Urinary bladder (tissue), 3 donors: ENCODE measurements at regions not wholly inside any gene's neighbourhood (a gene's known extent, or its start where the extent isn't known, plus 50 kb on each side); places are given as distances from the start of the nearest gene placed in this dataset.
"Not testable (repeated sequence)": the region's sequence is repeated elsewhere in the genome, so short reads cannot be mapped to it uniquely, and the experiment has no call there.

ENCODE experiments used
- DNase-seq: peaks from one replicate; pipeline ENCODE4 v3.0.0-alpha.2; 2015; ENCODE audit errors: extremely low spot score
- H3K27ac ChIP-seq: one replicate; pipeline ENCODE4 v1.5.1; 2013; ENCODE audit warnings: low read depth, mild to moderate bottlenecking, moderate library complexity
- H3K36me3 ChIP-seq: one replicate; pipeline ENCODE4 v1.6.1; 2013; ENCODE audit warnings: mild to moderate bottlenecking, moderate library complexity; ENCODE audit not compliant: insufficient read depth
- H3K4me1 ChIP-seq: one replicate; pipeline ENCODE4 v1.6.1; 2013; ENCODE audit warnings: mild to moderate bottlenecking, moderate library complexity; ENCODE audit not compliant: insufficient read depth
- H3K4me3 ChIP-seq: one replicate; pipeline ENCODE4 v1.5.1; 2013; ENCODE audit warnings: low read depth, low read length
- WGBS: extraction: QIAGEN DNeasy Blood & Tissue Kit; methylation state at CpG from one replicate; pipeline ENCODE4 v1.1.7; 2013; 5-methylcytosine and 5-hydroxymethylcytosine counted together
- donor health status: healthy with polysubstance abuse.
- donor health status: healthy.

DNA sequence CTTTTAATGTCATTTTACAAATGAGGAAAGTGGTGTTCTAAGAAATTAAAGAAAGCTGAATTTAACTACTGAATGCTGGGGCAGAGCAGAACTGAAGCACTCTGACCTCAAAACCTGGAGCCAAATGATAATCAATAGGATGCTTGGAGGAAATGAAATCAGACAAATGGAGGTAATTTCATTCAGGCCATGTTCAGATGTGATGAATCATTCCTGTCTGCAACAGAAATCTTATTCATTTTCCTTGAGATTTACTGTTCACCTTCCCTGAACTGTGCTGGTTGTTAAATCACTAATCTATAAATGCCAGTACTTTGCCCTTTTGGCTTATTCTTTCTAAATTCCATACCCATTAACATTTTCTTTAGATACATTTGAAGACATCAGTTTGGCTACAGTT lies 85.6 kb upstream of the SNX7 start:
- no peak for DNase-seq
- no peak overlapping the region for H3K27ac ChIP-seq
- H3K36me3 ChIP-seq, result no peaks in the 10 kb centered on the region
- no peaks in the 10 kb centered on the region for H3K4me1 ChIP-seq
- H3K4me3 ChIP-seq, result no peak overlapping the region

DNA sequence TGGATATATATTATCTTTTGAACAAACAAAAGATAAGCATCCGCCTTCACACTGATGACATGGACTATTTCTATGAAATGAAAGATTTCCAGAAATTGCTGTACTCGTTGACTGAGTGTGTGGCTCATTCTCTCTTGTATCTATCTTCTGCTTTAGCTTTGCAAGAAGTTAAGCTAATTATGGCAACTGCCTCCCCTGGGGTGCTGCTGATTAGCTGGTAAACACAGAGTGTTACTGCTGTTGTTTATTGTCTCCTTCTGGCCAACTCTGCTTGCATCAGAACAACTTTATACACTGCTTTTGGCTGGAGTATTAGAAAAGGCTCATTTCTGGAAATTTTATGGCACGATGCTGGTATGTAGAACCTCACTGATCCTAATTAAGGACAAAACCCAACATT lies 95.6 kb upstream of the SNX7 start:
- 28% methylated on average over 3 of the region's 3 CpGs for WGBS
- DNase-seq, result no peak
- no peak overlapping the region for H3K27ac ChIP-seq

DNA sequence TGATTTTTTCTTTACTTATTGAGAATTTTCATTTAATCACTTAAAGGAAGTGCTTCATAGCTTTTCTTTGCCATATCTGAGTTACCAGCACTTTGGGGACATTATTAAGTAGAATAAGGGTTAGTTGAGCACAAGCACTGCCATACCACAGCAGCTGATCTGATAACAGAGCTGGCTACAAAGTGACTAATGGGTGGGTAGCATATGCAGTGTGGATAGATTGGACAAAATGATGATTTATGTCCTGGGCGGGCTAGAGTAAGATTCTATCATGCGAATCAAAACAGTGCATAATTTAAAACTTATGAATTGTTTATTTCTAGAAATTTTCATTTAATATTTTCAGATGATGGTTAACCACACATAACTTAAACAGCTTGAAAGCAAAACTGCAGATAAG lies 102.2 kb upstream of the SNX7 start:
- DNase-seq, result no peak
- H3K27ac ChIP-seq, result no peak overlapping the region
- H3K4me1 ChIP-seq, result no peaks in the 10 kb centered on the region
- WGBS, result 87% methylated on average over 2 of the region's 2 CpGs
- H3K36me3 ChIP-seq, result no peaks in the 10 kb centered on the region
- no peak overlapping the region for H3K4me3 ChIP-seq

More for the DNA sequence above, 95.6 kb upstream of the SNX7 start:
- Histone ChIP-seq H3K36me3 (no peaks in the 10 kb centered on the region), H3K4me1 (no peaks in the 10 kb centered on the region), H3K4me3 (no peak overlapping the region)

DNA sequence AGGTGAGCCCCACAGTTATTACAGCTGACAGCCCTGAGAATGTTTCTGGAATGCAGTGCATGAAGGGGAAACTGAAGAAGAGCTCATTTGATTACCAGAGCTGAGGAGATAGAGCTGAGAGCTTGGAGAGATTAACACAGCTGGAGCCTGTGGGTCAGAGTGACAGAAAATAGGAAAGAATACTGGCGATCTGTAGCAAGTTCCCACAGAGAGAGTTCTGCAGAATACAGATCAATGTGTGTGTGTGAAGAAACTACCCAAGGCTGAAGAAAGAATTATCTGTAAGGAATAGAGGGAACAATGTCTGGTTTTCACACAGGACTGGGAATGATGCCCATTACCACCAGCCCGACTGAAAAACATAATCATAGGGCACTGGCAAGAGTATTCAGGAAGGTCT lies 103.6 kb upstream of the SNX7 start:
- H3K4me1 ChIP-seq, result no peaks in the 10 kb centered on the region
- no peak for DNase-seq
- no peaks in the 10 kb centered on the region for H3K36me3 ChIP-seq
- no peak overlapping the region for H3K4me3 ChIP-seq
- 36% methylated on average over 2 of the region's 2 CpGs for WGBS
- H3K27ac ChIP-seq, result no peak overlapping the region

DNA sequence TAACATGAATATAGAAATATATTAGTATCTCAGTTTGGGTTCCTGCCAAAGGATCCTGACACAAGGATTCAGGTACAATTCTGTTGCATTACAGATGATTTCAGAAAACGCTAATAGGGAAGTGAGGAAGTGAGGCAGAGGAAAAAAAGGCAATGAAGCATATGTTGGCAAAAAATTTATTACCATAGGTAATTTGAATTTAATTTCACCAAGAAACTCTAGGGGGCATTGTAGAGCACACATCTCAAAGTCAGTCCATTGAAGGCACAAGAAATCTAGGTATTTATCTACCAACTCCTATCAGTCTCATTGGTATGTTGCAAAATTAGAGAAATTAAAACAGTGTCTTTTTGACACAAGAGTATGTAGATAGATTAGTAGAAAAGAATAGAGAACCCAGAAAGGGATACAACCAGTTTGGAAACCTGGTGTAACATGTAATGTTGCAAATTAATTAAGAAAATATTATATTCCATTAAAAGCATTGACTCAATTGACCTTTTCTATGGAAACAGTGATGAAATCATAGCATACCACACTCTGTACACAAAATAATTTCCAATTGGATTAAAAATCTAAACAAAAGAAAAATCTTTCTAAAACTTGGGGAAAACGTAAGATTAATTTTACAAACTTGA lies 104.9 kb upstream of the SNX7 start:
- Histone ChIP-seq H3K4me1 (no peaks in the 10 kb centered on the region), H3K36me3 (no peaks in the 10 kb centered on the region), H3K27ac (no peak overlapping the region), H3K4me3 (no peak overlapping the region)
- 56% methylated on average over 2 of the region's 2 CpGs for WGBS
- DNase-seq, result no peak

DNA sequence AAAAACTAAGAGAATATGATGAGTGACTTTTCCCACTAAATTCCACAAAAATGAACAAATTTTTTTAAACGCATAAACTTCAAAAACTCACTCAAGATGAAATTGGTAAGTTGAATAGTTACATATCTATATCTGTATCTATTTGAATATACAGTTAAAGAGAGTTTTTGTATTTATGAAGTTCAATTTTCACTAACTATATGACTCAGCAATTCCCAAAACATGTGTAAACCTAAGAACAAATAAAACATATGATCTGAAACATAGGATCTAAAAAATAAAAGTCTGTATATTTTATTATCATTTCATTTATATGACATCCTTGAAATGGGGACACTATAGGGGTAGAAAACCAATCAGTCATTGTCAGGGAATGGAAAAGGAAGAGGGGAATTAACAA lies 105.7 kb upstream of the SNX7 start:
- Histone ChIP-seq H3K27ac (no peak overlapping the region), H3K4me1 (no peaks in the 10 kb centered on the region), H3K4me3 (no peak overlapping the region), H3K36me3 (no peaks in the 10 kb centered on the region)
- DNase-seq, result no peak
- 94% methylated on average over 1 of the region's 1 CpG for WGBS

DNA sequence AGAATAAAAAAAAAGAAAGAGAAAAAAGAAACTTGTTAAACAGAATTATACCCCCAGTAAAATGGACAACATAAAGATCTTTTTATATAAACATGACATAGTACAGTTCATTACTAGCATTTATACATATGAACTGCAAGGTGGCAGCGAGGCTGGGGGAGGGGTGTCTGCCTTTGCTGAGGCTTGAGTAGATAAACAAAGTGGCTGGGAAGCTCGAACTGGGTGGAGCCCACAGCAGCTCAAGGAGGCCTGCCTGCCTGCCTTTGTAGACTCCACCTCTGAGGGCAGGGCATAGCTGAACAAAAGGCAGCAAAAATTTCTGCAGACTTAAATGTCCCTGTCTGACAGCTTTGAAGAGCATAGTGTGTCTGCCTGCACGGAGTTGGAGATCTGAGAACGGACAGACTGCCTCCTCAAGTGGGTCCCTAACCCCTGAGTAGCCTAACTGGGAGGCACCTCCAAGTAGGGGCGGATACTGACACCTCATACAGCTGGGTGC lies 108.9 kb upstream of the SNX7 start:
- H3K4me3 ChIP-seq, H3K36me3 ChIP-seq, H3K27ac ChIP-seq, DNase-seq, H3K4me1 ChIP-seq: not testable (repeated sequence)
- 44% methylated on average over 5 of the region's 5 CpGs for WGBS

DNA sequence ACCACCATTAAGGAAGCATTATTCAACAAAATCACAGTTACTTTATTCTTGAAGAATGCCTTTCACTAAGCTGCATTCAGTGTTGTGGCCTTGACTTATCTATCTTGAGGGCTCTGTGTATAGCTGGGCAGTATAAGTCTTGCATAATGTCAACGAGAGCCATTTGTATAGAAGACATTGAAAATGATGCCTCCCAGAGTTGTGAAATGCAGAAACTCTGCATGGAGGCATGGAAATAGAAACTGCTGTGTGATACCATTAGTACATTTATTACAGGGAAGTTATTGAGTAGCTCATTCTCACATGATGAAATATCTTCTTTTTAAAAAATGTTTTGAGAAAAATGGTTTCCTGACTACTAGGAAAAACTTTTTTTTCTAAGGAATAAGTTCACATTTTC lies 111.4 kb upstream of the SNX7 start:
- 75% methylated on average over 1 of the region's 1 CpG for WGBS
- H3K36me3 ChIP-seq, result no peaks in the 10 kb centered on the region
- no peak overlapping the region for H3K27ac ChIP-seq
- H3K4me3 ChIP-seq, result no peak overlapping the region
- no peak for DNase-seq
- no peaks in the 10 kb centered on the region for H3K4me1 ChIP-seq

DNA sequence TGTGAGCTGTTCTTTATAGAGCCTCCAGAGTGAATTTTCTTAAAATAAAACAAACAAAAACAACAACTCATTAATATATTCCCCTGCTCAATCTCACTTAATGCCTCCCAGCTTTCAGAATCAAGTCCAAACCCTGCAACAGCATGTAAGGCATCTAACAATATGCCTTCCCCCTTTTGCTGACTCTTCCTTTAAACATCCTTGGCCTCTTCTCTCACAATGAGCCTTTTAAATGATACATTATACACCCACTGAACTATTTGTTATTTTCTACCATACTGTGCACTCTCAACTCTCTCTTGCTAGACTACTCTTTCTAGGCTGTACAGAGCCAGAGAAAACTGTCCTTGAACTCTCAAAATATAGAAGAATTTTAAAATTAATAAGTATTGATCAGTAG lies 115.2 kb upstream of the SNX7 start:
- no peak for DNase-seq
- no peaks in the 10 kb centered on the region for H3K36me3 ChIP-seq
- H3K4me1 ChIP-seq, result no peaks in the 10 kb centered on the region
- no peak overlapping the region for H3K27ac ChIP-seq
- no peak overlapping the region for H3K4me3 ChIP-seq

DNA sequence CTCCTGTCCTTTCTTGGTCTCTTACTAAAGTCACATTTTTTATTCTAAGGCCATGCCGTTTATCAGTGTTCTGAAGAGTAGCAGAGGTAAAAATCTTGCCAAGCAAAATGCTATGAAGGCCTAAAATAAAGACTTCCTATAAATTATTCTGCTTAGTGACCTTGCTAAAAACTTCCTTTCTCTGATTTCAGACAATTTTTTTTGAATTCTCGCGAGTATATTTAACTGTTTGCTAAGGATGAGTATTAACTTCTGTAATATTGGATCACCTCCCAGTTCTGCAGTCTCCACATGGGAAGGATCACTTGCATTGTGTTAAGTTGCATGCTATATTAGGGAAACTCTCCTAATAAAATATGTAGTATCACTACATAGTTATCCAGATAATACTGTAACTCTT lies 123.4 kb upstream of the SNX7 start:
- Histone ChIP-seq H3K36me3 (no peaks in the 10 kb centered on the region), H3K27ac (no peak overlapping the region), H3K4me1 (no peaks in the 10 kb centered on the region), H3K4me3 (no peak overlapping the region)
- 23% methylated on average over 3 of the region's 3 CpGs for WGBS
- peak; percentile 11 for DNase-seq

DNA sequence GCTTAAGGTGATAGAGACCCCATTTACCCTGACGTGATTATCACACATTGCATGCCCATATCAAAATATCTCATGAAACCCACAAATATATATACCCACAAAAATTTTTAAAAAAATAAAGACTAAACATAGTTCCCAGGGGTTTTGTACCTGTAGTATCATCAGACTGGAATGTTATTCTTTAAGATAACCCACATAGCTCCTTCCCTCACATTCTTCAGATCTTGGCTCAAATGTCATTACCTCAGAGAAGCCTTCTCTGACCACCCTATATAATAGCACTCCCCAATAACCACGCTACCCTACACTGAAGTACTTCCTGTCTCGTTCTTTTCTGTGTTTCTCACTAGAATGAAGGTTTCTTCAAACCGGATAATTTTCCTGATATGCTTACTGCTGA lies 138.3 kb upstream of the SNX7 start:
- Histone ChIP-seq H3K4me3 (no peak overlapping the region), H3K36me3 (no peaks in the 10 kb centered on the region), H3K4me1 (no peaks in the 10 kb centered on the region), H3K27ac (no peak overlapping the region)
- no peak for DNase-seq
- WGBS, result 79% methylated on average over 4 of the region's 4 CpGs

DNA sequence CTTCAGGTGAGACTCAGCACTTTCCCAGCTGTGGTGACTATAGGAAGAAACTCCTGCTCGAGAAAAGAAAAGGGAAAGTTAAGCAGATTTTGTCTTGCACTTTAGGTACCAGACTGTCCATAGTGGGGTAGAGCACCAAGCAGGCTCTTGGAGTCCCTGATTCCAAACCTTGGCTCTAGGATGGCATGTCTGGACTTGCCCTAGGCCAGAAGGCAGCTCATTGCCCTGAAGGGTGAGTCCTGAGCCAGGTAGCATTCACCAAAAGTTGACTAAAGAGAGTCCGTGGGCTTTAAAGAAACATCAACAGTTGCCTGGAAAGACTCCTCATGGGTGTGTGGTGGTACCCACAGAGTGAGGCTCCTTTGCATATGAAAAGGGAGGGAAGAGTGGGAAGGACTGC lies 145.2 kb upstream of the SNX7 start:
- H3K36me3 ChIP-seq, result no peaks in the 10 kb centered on the region
- no peak overlapping the region for H3K4me3 ChIP-seq
- no peak for DNase-seq
- no peaks in the 10 kb centered on the region for H3K4me1 ChIP-seq
- 79% methylated on average over 2 of the region's 2 CpGs for WGBS
- H3K27ac ChIP-seq, result no peak overlapping the region

DNA sequence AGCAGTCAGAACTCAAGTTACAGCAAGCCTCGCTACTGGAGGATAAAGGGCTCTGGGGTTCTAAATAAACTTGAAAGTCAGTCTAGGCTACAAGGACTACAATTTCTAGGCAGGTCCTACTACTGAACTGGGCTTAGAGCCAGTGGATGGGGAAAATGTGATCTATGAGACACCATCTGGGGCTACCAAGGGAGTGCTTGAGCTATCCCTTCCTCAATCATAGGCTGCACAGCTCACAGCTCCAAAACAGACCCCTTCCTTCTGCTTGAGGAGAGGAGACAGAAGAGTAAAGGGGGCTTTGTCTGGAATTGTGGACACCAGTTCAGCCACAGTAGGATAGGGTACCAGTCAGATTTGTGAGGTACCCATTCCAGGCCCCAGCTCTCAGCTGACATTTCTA lies 145.8 kb upstream of the SNX7 start:
- DNase-seq, result no peak
- Histone ChIP-seq H3K4me3 (no peak overlapping the region), H3K4me1 (no peaks in the 10 kb centered on the region), H3K27ac (no peak overlapping the region), H3K36me3 (no peaks in the 10 kb centered on the region)
- 85% methylated on average over 1 of the region's 1 CpG for WGBS

DNA sequence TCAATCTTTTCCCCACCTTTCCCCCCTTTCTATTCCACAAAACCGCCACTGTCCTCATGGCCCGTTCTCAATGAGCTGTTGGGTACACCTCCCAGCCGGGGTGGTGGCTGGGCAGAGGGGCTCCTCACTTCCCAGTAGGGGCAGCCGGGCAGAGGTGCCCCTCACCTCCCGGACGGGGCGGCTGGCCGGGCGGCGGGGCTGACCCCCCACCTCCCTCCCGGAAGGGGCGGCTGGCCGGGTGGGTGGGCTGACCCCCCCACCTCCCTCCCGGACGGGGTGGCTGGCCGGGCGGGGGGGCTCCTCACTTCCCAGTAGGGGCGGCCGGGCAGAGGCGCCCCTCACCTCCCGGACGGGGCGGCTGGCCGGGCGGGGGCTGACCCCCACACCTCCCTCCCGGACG lies 149.3 kb upstream of the SNX7 start:
- not testable (repeated sequence) for DNase-seq, H3K4me3 ChIP-seq, H3K27ac ChIP-seq, H3K4me1 ChIP-seq, H3K36me3 ChIP-seq
- 93% methylated on average over 22 of the region's 27 CpGs for WGBS

DNA sequence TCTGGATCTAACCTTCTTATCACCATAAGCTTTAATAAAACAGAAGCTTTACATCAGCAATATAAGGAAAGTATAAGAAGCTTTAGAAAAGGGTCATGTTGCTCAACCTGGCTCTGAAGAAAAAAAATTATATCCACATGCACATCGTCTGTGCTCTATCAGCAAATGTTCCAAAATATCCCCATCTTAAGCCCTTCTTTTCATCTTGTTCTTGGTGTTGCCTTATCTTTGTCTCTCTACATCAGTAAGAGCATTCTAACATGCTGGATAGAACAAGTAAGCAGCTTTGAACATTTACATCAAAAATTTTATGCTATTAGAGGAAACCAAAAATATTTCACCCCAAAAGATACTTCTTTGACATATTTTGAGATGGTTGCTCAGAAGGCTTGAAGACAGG lies 157.8 kb upstream of the SNX7 start:
- H3K4me1 ChIP-seq, result no peaks in the 10 kb centered on the region
- 27% methylated on average over 1 of the region's 1 CpG for WGBS
- no peaks in the 10 kb centered on the region for H3K36me3 ChIP-seq
- no peak overlapping the region for H3K27ac ChIP-seq
- no peak overlapping the region for H3K4me3 ChIP-seq
- DNase-seq, result no peak
